Endothelial cell of umbilical vein (primary cell): ENCODE measurements at regions not wholly inside any gene's neighbourhood (a gene's known extent, or its start where the extent isn't known, plus 50 kb on each side); places are given as distances from the start of the nearest gene placed in this dataset.

Experiments
- BruUV-seq: library from RNA; stranded (reverse); fragments of 400-500 nt; replicated peaks from 2 replicates; lab custom pipeline; 2021; lab: Mats Ljungman, UMichigan
- CTCF ChIA-PET: fragments of 300-600, 350-600 bp; sonication (Branson Sonifier 250); formaldehyde crosslinking; loops from one replicate; lab custom pipeline; 2021; ENCODE audit warnings: antibody characterized with exemption, inconsistent platforms; lab: Charles Lee
- POLR2A ChIA-PET: fragments of 300-600, 350-600 bp; sonication (Branson Sonifier 250); formaldehyde crosslinking; loops from one replicate; lab custom pipeline; 2021; ENCODE audit warnings: antibody characterized with exemption, inconsistent platforms; lab: Charles Lee
- DNase-seq: peaks from one replicate; pipeline ENCODE4 v3.0.0-alpha.2; 2011; ENCODE audit warnings: low read depth, low spot score
- FAIRE-seq: peaks from 2 replicates; lab custom pipeline; 2011; peaks lifted over from hg19 to GRCh38; lab: Jason Lieb, UNC
- H2AFZ ChIP-seq: 2 replicates; pipeline ENCODE4 v1.6.0; 2012; ENCODE audit warnings: low read depth, low read length, control low read depth, inconsistent platforms
- H3K27ac ChIP-seq: 2 replicates; pipeline ENCODE4 v1.5.1; 2011; ENCODE audit warnings: low read depth, mild to moderate bottlenecking, control low read depth, low read length, moderate library complexity; ENCODE audit not compliant: insufficient read depth
- H3K27me3 ChIP-seq, 2 experiments: 2 replicates each; pipeline versions ENCODE4 v1.6.0 to v1.6.1; 2011; ENCODE audit warnings: low read length in 2 of 2, mixed read lengths in 1 of 2; ENCODE audit not compliant: control insufficient read depth in 2 of 2, insufficient read depth in 2 of 2
- H3K36me3 ChIP-seq, 2 experiments: 2 replicates in 1 of 2; 3 replicates in 1 of 2; pipeline ENCODE4 v1.5.1; 2011; ENCODE audit warnings: low read length in 2 of 2, mild to moderate bottlenecking in 1 of 2, moderate library complexity in 1 of 2; ENCODE audit not compliant: control insufficient read depth in 2 of 2, insufficient read depth in 2 of 2; ENCODE audit errors: extremely low read depth in 1 of 2
- H3K4me1 ChIP-seq: 3 replicates; pipeline ENCODE4 v1.5.1; 2011; ENCODE audit warnings: mild to moderate bottlenecking, low read length; ENCODE audit not compliant: control insufficient read depth, insufficient read depth; ENCODE audit errors: extremely low read depth
- H3K4me2 ChIP-seq: 2 replicates; pipeline ENCODE4 v1.6.1; 2011; ENCODE audit warnings: low read length, control low read depth, mixed read lengths; ENCODE audit not compliant: insufficient read depth
- H3K4me3 ChIP-seq, 3 experiments: fragments of 200-600 bp in 1 of 3; sonication (generic), shearing (Covaris generic) in 1 of 3; replicated peaks in 1 of 3; 2 replicates each; pipeline ENCODE4 v1.5.1; 2011 to 2016; ENCODE audit warnings: control low read depth in 3 of 3, low read length in 3 of 3, mild to moderate bottlenecking in 2 of 3, inconsistent platforms in 1 of 3, low read depth in 1 of 3, moderate library complexity in 1 of 3; ENCODE audit not compliant: insufficient read depth in 1 of 3
- H3K79me2 ChIP-seq: 2 replicates; pipeline ENCODE4 v1.6.0; 2012; ENCODE audit warnings: low read length, inconsistent platforms; ENCODE audit not compliant: control insufficient read depth, insufficient read depth
- H3K9ac ChIP-seq: replicated peaks from 2 replicates; pipeline ENCODE3; 2011; ENCODE audit warnings: low read length, control low read depth; ENCODE audit not compliant: insufficient read depth; ENCODE audit errors: extremely low read depth
- H3K9me1 ChIP-seq: replicated peaks from 3 replicates; pipeline ENCODE4 v1.6.0; 2011; ENCODE audit warnings: mild to moderate bottlenecking, low read length; ENCODE audit not compliant: control insufficient read depth, insufficient read depth; ENCODE audit errors: extremely low read depth
- H3K9me3 ChIP-seq: replicated peaks from 2 replicates; pipeline ENCODE4 v1.5.1; 2012; ENCODE audit warnings: low read length, inconsistent platforms; ENCODE audit not compliant: control insufficient read depth, insufficient read depth
- H4K20me1 ChIP-seq: replicated peaks from 2 replicates; pipeline ENCODE3; 2011; ENCODE audit warnings: mild to moderate bottlenecking, low read length; ENCODE audit not compliant: control insufficient read depth, insufficient read depth; ENCODE audit errors: extremely low read depth
- EZH2 ChIP-seq: IDR thresholded peaks from 2 replicates; pipeline ENCODE4 v1.6.1; 2012; ENCODE audit warnings: borderline replicate concordance, low read depth, mild to moderate bottlenecking, moderate library complexity, low read length, inconsistent platforms; ENCODE audit not compliant: severe bottlenecking
- FOS ChIP-seq: IDR thresholded peaks from 2 replicates; pipeline ENCODE4 v1.6.1; 2011; ENCODE audit warnings: mild to moderate bottlenecking, low read length, moderate library complexity, borderline replicate concordance; ENCODE audit not compliant: insufficient read depth
- GATA2 ChIP-seq: IDR thresholded peaks from 2 replicates; pipeline ENCODE4 v1.7.0; 2011; ENCODE audit warnings: low read depth, mild to moderate bottlenecking, moderate library complexity, mixed read lengths, low read length; ENCODE audit not compliant: insufficient read length, insufficient read depth
- JUN ChIP-seq: IDR thresholded peaks from 2 replicates; pipeline ENCODE4 v1.6.1; 2011; ENCODE audit warnings: borderline replicate concordance, low read depth; ENCODE audit not compliant: insufficient read length, insufficient read depth
- MYC ChIP-seq: IDR thresholded peaks from one replicate; pipeline ENCODE4 v1.6.1; 2011; ENCODE audit warnings: mild to moderate bottlenecking, low read depth, low read length
- POLR2A ChIP-seq: IDR thresholded peaks from 2 replicates; pipeline ENCODE4 v1.6.1; 2012; ENCODE audit warnings: low read depth, mild to moderate bottlenecking, control low read depth, low read length
- POLR2AphosphoS5 ChIP-seq: IDR thresholded peaks from 2 replicates; pipeline ENCODE4 v1.6.1; 2012; ENCODE audit warnings: low read depth, mild to moderate bottlenecking, control low read depth, low read length, moderate library complexity; ENCODE audit not compliant: insufficient read depth
- dilution Hi-C: fragments of 300-500 bp; cut with MboI; formaldehyde crosslinking; loops from one replicate; pipeline ENCODE4 v1.15.0; 2019; ENCODE audit warnings: low sequenced_read_pairs; ENCODE audit not compliant: extremely low pct_ligation_motif_present
- intact Hi-C: fragments of 100-400 bp; cut with micrococcal nuclease; formaldehyde crosslinking; loops from one replicate; pipeline ENCODE4 v1.10.0; 2022
- TF ChIP-seq, protein P1 (sequence below): IDR thresholded peaks from 2 replicates; pipeline ENCODE4 v1.6.1; 2011; ENCODE audit not compliant: insufficient read depth, insufficient read length
- TF ChIP-seq, protein P2 (sequence below), 2 donors: IDR thresholded peaks; 1 replicate in 1 of 2; 2 replicates in 1 of 2; pipeline ENCODE4 v1.5.1; 2011; ENCODE audit warnings: low read length in 2 of 2, mild to moderate bottlenecking in 2 of 2, moderate library complexity in 2 of 2, control low read depth in 1 of 2, inconsistent platforms in 1 of 2, low read depth in 1 of 2; ENCODE audit not compliant: insufficient read depth in 1 of 2; ENCODE audit errors: extremely low read depth in 1 of 2

DNA sequence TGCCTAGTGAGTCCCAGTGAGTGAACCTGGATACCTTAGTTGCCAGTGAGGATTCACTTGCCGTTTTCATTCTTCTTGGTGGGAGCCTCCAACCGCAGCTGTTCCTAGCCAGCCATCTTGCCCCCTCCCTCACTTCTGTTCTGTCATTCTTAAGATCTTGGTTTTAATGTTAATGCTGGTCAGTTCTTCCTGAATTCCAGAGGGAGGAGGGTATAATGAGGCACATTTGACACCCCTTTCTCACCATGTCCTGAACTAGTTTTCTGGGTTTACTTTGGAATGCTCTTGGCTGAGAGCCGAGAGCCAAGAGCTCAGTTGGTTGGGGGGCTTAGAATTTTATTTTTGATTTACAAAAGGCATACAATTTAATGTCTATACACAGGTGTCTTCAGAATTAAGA lies 78.5 kb upstream of the ADCY1 start:
- Histone ChIP-seq H3K36me3 (no peaks in the 10 kb centered on the region), H2AFZ (no peak overlapping the region), H3K4me3 (no peak overlapping the region), H4K20me1 (no peaks in the 10 kb centered on the region), H3K27me3 (no peaks in the 10 kb centered on the region), H3K4me2 (no peak overlapping the region), H3K9ac (no peak overlapping the region), H3K4me1 (no peaks in the 10 kb centered on the region), H3K79me2 (no peaks in the 10 kb centered on the region), H3K9me1 (no peaks in the 10 kb centered on the region), H3K9me3 (no peaks in the 10 kb centered on the region), H3K27ac (no peak overlapping the region)
- FAIRE-seq (no peak), DNase-seq (no peak)
- dilution Hi-C loops (no loop called here), intact Hi-C loops (no loop called here)
- CTCF ChIA-PET, result no interaction called here
- no TSS peak for BruUV-seq
- TF ChIP-seq, protein P1, sequence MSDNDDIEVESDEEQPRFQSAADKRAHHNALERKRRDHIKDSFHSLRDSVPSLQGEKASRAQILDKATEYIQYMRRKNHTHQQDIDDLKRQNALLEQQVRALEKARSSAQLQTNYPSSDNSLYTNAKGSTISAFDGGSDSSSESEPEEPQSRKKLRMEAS, result no peak
- TF ChIP-seq FOS, result no peak
- no peak for TF ChIP-seq GATA2
- TF ChIP-seq POLR2AphosphoS5, result no peak
- no peak for TF ChIP-seq JUN
- POLR2A ChIA-PET, result no interaction called here

DNA sequence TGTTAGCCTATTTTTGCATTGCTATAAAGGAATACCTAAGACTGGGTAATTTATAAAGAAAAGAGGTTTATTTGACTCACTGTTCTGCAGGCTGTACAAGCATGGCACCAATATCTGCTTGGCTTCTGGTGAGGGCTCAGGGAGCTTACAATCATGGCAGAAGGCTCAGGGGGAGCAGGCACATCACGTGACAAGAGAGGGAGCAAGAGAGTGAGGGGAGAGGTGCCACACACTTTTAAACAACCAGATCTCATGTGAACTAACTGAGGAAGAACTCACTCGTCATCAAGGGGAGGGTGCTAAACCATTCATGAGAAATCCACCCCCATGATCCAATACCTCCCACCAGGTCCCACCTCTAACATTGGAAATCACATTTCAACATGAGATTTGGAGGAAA lies 73.9 kb upstream of the ADCY1 start:
- intact Hi-C loops (no loop called here), dilution Hi-C loops (no loop called here)
- Histone ChIP-seq H2AFZ (no peak overlapping the region), H3K9me1 (no peaks in the 10 kb centered on the region), H3K4me2 (no peak overlapping the region), H3K27me3 (no peaks in the 10 kb centered on the region), H3K4me3 (no peak overlapping the region), H4K20me1 (no peaks in the 10 kb centered on the region), H3K27ac (no peak overlapping the region), H3K4me1 (no peaks in the 10 kb centered on the region), H3K9ac (no peak overlapping the region), H3K79me2 (no peaks in the 10 kb centered on the region), H3K9me3 (no peaks in the 10 kb centered on the region), H3K36me3 (no peaks in the 10 kb centered on the region)
- CTCF ChIA-PET, result no interaction called here
- FAIRE-seq, result no peak
- POLR2A ChIA-PET, result no interaction called here
- TF ChIP-seq JUN (no peak), FOS (no peak), MYC (no peak), POLR2A (no peak), EZH2 (no peak), GATA2 (no peak)
- TF ChIP-seq, protein P1, result no peak
- TF ChIP-seq, protein P2, sequence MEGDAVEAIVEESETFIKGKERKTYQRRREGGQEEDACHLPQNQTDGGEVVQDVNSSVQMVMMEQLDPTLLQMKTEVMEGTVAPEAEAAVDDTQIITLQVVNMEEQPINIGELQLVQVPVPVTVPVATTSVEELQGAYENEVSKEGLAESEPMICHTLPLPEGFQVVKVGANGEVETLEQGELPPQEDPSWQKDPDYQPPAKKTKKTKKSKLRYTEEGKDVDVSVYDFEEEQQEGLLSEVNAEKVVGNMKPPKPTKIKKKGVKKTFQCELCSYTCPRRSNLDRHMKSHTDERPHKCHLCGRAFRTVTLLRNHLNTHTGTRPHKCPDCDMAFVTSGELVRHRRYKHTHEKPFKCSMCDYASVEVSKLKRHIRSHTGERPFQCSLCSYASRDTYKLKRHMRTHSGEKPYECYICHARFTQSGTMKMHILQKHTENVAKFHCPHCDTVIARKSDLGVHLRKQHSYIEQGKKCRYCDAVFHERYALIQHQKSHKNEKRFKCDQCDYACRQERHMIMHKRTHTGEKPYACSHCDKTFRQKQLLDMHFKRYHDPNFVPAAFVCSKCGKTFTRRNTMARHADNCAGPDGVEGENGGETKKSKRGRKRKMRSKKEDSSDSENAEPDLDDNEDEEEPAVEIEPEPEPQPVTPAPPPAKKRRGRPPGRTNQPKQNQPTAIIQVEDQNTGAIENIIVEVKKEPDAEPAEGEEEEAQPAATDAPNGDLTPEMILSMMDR (IDR thresholded peaks at IDR 0.05; ENCODE audit: extremely low read depth in 1 of 2, insufficient read depth in 1 of 2, low read depth in 1 of 2, low read length in 2 of 2), result no peak
- no TSS peak for BruUV-seq
- no peak for DNase-seq
